CD4-positive, alpha-beta T cell (primary cell): ENCODE measurements at regions not wholly inside any gene's neighbourhood (a gene's known extent, or its start where the extent isn't known, plus 50 kb on each side); places are given as distances from the start of the nearest gene placed in this dataset.

Experiments
- ATAC-seq: fragments of 200-7000 bp; cut with Tn5 transposase; one replicate; pipeline ENCODE4 v1.10.0; 2022; ENCODE audit warnings: mild to moderate bottlenecking; ENCODE audit not compliant: poor library complexity
- CTCF ChIA-PET: fragments of 350-600 bp; sonication (Branson Sonifier 250); formaldehyde crosslinking; loops from one replicate; lab custom pipeline; 2021; ENCODE audit warnings: antibody characterized with exemption, inconsistent platforms; lab: Charles Lee
- POLR2A ChIA-PET: fragments of 350-600 bp; sonication (Branson Sonifier 250); formaldehyde crosslinking; loops from one replicate; lab custom pipeline; 2021; ENCODE audit warnings: antibody characterized with exemption, inconsistent platforms; lab: Charles Lee
- DNase-seq, 14 experiments: peaks; one replicate each; pipeline ENCODE4 v3.0.0-alpha.2; 2013 to 2020; ENCODE audit warnings: mixed read lengths in 2 of 14
- H3K27ac ChIP-seq, 2 donors: one replicate each; pipeline versions ENCODE4 v1.5.1 to v1.7.0; 2013; ENCODE audit warnings: low read length in 2 of 2, low read depth in 1 of 2, mild to moderate bottlenecking in 1 of 2
- H3K27me3 ChIP-seq, 2 experiments: 1 replicate in 1 of 2; 2 replicates in 1 of 2; pipeline versions ENCODE4 v1.6.1 to v1.7.0; 2013; ENCODE audit warnings: low read length in 2 of 2, control low read depth in 1 of 2, mild to moderate bottlenecking in 1 of 2, moderate library complexity in 1 of 2; ENCODE audit not compliant: insufficient read depth in 2 of 2, control insufficient read depth in 1 of 2
- H3K36me3 ChIP-seq: one replicate; pipeline ENCODE4 v1.6.1; 2013; ENCODE audit warnings: low read length, control low read depth; ENCODE audit not compliant: insufficient read depth
- H3K4me1 ChIP-seq: one replicate; pipeline ENCODE4 v1.6.1; 2013; ENCODE audit warnings: low read length, control low read depth; ENCODE audit not compliant: insufficient read depth
- H3K4me3 ChIP-seq: one replicate; pipeline ENCODE4 v1.5.1; 2013; ENCODE audit warnings: mild to moderate bottlenecking, low read length, moderate library complexity
- H3K9me3 ChIP-seq, 2 experiments: 1 replicate in 1 of 2; 2 replicates in 1 of 2; pipeline versions ENCODE4 v1.6.1 to v1.7.0; 2013; ENCODE audit warnings: low read length in 2 of 2, mild to moderate bottlenecking in 2 of 2, control low read depth in 1 of 2, moderate library complexity in 1 of 2; ENCODE audit not compliant: control insufficient read depth in 1 of 2, insufficient read depth in 1 of 2
- H3K27ac Mint-ChIP-seq: one replicate; pipeline ENCODE4 v1.8.0; 2020; ENCODE audit warnings: mixed read lengths
- H3K27me3 Mint-ChIP-seq: one replicate; pipeline ENCODE4 v1.8.0; 2021; ENCODE audit warnings: mixed read lengths
- H3K36me3 Mint-ChIP-seq: one replicate; pipeline ENCODE4 v1.8.0; 2021; ENCODE audit warnings: low read depth, mixed read lengths
- H3K4me1 Mint-ChIP-seq: one replicate; pipeline ENCODE4 v1.8.0; 2021; ENCODE audit warnings: low read depth, mixed read lengths
- H3K4me3 Mint-ChIP-seq: one replicate; pipeline ENCODE4 v1.8.0; 2020; ENCODE audit warnings: mild to moderate bottlenecking, mixed read lengths
- H3K9me3 Mint-ChIP-seq: one replicate; pipeline ENCODE4 v1.8.0; 2020; ENCODE audit warnings: mixed read lengths
- CTCF ChIP-seq: fragments of 200-600 bp; IDR thresholded peaks from one replicate; pipeline ENCODE4 v1.8.0; 2022; ENCODE audit warnings: antibody characterized with exemption, mild to moderate bottlenecking
- intact Hi-C, 2 experiments: fragments of 100-400 bp; cut with DNase I in 1 of 2; cut with micrococcal nuclease in 1 of 2; formaldehyde crosslinking; loops; one replicate each; pipeline versions ENCODE4 v1.15.1 to v1.9.0; 2023 to 2025; cut with DNase I, micrococcal nuclease

- intact Hi-C loops = loop anchor here in 1 of 2 experiments (10.0 kb wide), 1 partner anchor 779 kb away; no protein-coding TSS in a partner anchor
- H3K27ac ChIP-seq = no peak overlapping the region
- DNase-seq (no peak), ATAC-seq (no peak)
- H3K4me3 ChIP-seq = no peak overlapping the region
- H3K36me3 ChIP-seq = no peaks in the 10 kb centered on the region
- H3K27me3 ChIP-seq = peaks cover 8% of the 10 kb centered on the region in 2 experiments
- Mint-ChIP-seq H3K27ac (no peak overlapping the region), H3K9me3 (no peaks in the 10 kb centered on the region), H3K4me1 (no peaks in the 10 kb centered on the region), H3K36me3 (no peaks in the 10 kb centered on the region), H3K4me3 (no peak overlapping the region), H3K27me3 (peaks cover 20% of the 10 kb centered on the region)
- CTCF ChIA-PET = no interaction called here
- POLR2A ChIA-PET = no interaction called here
- no peaks in the 10 kb centered on the region for H3K4me1 ChIP-seq
- no peaks in the 10 kb centered on the region for H3K9me3 ChIP-seq
- TF ChIP-seq CTCF = no peak
Observed at GRCh38 chr21:35833388-35833787, 226.9 kb downstream of the SETD4 start.

- DNase-seq (no peak), ATAC-seq (no peak)
- intact Hi-C loops = loop anchor here in 1 of 2 experiments (10.0 kb wide), 1 partner anchor 776 kb away; no protein-coding TSS in a partner anchor
- Histone ChIP-seq H3K4me1 (no peaks in the 10 kb centered on the region), H3K27me3 (peaks cover 8% of the 10 kb centered on the region in 2 experiments), H3K36me3 (no peaks in the 10 kb centered on the region), H3K9me3 (no peaks in the 10 kb centered on the region), H3K27ac (no peak overlapping the region), H3K4me3 (no peak overlapping the region)
- Mint-ChIP-seq H3K27me3 (peaks cover 21% of the 10 kb centered on the region), H3K9me3 (no peaks in the 10 kb centered on the region), H3K27ac (no peak overlapping the region), H3K4me1 (no peaks in the 10 kb centered on the region), H3K36me3 (no peaks in the 10 kb centered on the region), H3K4me3 (no peak overlapping the region)
- ChIA-PET CTCF (no interaction called here), POLR2A (no interaction called here)
- TF ChIP-seq CTCF = no peak
Observed at GRCh38 chr21:35831230-35831629, 229.1 kb downstream of the SETD4 start.

- ChIA-PET POLR2A (no interaction called here), CTCF (no interaction called here)
- H3K27ac ChIP-seq = no peak overlapping the region
- intact Hi-C loops = no loop called here
- no peaks in the 10 kb centered on the region for H3K4me1 ChIP-seq
- peaks cover 3 to 8% of the 10 kb centered on the region in 2 experiments for H3K27me3 ChIP-seq
- Mint-ChIP-seq H3K4me3 (no peak overlapping the region), H3K36me3 (no peaks in the 10 kb centered on the region), H3K27ac (no peak overlapping the region), H3K9me3 (no peaks in the 10 kb centered on the region), H3K27me3 (peaks cover 22% of the 10 kb centered on the region), H3K4me1 (no peaks in the 10 kb centered on the region)
- no peak for DNase-seq
- no peaks in the 10 kb centered on the region for H3K36me3 ChIP-seq
- no peak for ATAC-seq
- H3K4me3 ChIP-seq = no peak overlapping the region
- TF ChIP-seq CTCF = no peak
- no peaks in the 10 kb centered on the region for H3K9me3 ChIP-seq
Observed at GRCh38 chr21:35829067-35829466, 231.3 kb downstream of the SETD4 start.
